ENCODE measurements at regions not wholly inside any gene's neighbourhood (a gene's known extent, or its start where the extent isn't known, plus 50 kb on each side); places are given as distances from the start of the nearest gene placed in this dataset.

DNA sequence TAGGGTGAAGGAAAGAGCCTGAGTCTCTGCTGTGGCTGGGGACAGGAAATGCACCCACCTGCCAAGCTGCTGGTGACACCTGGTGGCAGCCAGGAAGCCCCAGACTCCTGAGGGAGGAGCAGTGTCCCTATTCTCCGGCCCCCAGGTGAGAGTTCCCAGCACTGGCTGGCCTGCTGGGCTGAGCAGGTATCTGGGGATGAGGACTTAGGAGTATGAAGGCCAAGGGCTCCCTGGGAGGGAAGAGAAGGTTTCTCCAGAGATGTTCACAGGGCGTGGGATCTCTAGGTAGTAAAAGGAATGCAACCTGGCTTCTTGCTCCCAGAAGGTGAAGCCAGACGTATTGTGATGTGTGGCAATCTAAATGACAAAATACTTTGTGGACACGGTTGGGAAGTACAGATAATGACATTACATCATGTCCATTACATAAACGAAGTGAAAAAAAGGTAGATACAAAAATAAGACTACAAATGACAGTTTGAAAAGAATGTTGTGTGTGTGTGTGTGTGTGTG lies 75.8 kb upstream of the SLC1A4 start:
- H3K4me3 ChIP-seq (ENCODE audit: low read depth, low read length): no peak overlapping the region
- in situ Hi-C loops (cut with HindIII; ENCODE audit: low sequenced_read_pairs): no loop called here
- no peak for DNase-seq (ENCODE audit: low read depth, low spot score)
- TF ChIP-seq, protein P1, sequence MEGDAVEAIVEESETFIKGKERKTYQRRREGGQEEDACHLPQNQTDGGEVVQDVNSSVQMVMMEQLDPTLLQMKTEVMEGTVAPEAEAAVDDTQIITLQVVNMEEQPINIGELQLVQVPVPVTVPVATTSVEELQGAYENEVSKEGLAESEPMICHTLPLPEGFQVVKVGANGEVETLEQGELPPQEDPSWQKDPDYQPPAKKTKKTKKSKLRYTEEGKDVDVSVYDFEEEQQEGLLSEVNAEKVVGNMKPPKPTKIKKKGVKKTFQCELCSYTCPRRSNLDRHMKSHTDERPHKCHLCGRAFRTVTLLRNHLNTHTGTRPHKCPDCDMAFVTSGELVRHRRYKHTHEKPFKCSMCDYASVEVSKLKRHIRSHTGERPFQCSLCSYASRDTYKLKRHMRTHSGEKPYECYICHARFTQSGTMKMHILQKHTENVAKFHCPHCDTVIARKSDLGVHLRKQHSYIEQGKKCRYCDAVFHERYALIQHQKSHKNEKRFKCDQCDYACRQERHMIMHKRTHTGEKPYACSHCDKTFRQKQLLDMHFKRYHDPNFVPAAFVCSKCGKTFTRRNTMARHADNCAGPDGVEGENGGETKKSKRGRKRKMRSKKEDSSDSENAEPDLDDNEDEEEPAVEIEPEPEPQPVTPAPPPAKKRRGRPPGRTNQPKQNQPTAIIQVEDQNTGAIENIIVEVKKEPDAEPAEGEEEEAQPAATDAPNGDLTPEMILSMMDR (IDR thresholded peaks at IDR 0.05; ENCODE audit: low read depth, low read length): peak; percentile 21

DNA sequence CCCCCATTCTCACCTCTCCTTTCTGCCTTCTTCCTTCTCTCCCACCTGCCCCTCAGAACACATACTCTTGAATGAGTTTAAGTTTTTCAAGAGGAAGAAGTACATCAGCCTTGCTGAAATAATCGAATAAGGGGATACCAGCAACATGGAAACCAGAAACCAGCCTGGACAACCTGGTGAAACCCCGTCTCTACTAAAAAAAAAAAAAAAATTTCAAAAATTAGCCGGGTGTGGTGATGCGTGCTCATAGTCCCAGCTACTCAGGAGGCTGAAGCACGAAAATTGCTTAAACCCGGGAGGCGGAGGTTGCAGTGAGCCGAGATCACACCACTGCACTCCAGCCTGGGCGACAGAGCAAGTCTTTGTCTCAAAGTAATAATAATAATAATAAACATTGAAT lies 75.0 kb upstream of the SLC1A4 start:
- TF ChIP-seq, protein P1 (IDR thresholded peaks at IDR 0.05; ENCODE audit: low read depth, low read length): no peak
- no peak for DNase-seq (ENCODE audit: low read depth, low spot score)
- H3K4me3 ChIP-seq (ENCODE audit: low read depth, low read length): no peak overlapping the region
- in situ Hi-C loops (cut with HindIII; ENCODE audit: low sequenced_read_pairs): no loop called here

DNA sequence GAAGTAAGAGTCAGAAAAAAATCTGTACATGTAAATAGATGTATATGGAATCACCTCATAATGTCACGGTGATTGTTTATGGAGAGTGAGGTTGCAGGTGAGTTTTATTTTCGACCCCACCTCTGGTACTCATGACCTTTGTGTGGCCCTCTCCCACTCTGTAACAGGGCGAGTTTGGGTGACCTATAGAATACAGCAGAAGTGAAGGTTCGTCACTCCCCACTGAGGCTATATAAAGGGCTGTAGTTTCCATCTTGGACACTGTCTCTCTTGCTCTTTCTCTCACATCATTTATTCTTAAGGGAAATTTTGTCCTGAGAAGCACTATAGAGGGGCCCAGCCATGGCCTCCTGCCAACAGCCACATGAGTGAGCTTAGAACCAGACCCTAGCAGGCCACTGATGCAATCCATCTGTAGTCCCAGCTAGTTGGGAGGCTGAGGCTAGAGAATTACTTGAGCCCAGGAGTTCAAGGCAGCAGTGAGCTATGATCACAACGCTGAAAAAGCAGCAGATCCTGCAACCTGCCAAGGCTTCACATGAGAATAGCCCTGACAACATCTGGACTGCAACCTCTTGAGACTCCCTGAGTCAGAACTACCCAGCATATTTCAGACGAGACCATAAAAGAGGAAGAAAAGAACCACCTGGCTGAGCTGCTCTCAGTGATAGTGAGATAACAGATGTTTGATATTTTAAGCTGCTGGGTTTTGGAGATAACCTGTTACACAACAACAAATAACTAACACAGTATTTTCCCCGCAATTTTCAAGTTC lies 74.3 kb upstream of the SLC1A4 start:
- in situ Hi-C loops (cut with HindIII; ENCODE audit: low sequenced_read_pairs): no loop called here
- TF ChIP-seq, protein P1 (IDR thresholded peaks at IDR 0.05; ENCODE audit: low read depth, low read length): no peak
- DNase-seq (ENCODE audit: low read depth, low spot score): no peak
- no peak overlapping the region for H3K4me3 ChIP-seq (ENCODE audit: low read depth, low read length)

DNA sequence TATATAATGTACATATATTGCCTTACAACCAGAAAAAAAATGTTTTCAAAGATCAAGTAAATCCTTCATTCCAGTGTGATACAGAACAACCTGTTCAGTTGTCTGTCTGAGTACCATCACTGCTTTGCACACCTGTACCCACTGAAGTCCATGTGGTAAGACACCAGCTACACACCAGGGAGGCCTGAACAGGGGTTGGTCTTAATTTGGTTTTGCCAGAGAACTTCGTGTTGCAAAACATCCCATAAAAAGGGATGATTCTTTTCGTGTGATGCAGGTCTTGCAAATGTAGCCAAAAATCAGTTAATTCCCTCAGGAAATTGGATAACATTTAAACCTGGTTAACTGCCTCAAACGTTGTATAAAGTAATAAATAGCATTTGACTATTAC lies 73.7 kb upstream of the SLC1A4 start:
- no peak overlapping the region for H3K4me3 ChIP-seq (ENCODE audit: low read depth, low read length)
- TF ChIP-seq, protein P1 (IDR thresholded peaks at IDR 0.05; ENCODE audit: low read depth, low read length): no peak
- DNase-seq (ENCODE audit: low read depth, low spot score): no peak
- in situ Hi-C loops (cut with HindIII; ENCODE audit: low sequenced_read_pairs): no loop called here

DNA sequence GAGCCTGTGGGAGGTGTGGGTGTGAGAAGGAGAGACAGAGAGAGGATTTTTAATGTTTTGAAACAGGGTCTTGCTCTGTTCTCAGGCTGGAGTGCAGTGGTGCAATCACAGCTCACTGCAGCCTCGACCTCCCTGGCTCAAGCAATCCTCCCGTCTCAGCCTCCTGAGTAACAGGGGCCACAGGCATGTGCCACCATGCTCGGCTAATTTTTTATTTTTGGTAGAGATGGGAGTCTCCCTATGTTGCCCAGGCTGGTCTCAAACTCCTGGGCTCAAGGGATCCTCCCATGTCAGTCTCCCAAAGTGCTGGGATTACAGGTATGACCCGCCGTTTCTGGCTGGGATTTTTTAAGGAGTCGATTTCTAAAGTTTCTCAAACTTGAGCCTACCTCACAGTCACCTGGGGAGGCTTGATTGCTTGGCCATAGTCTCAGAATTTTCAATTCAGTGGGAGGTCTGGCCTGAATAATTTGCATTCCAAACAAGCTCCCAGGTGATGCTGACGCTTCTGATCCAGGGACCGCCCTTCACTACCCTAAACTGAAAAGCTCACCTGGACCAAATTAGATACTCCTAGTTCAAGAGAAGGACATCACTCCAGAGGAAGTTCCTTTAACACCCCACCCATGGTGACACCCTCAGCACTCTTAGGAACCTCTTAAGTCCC lies 70.8 kb upstream of the SLC1A4 start:
- peak overlapping the region; percentile 43 for H3K4me3 ChIP-seq (ENCODE audit: low read depth, low read length)
- in situ Hi-C loops (cut with HindIII; ENCODE audit: low sequenced_read_pairs): no loop called here
- TF ChIP-seq, protein P1 (IDR thresholded peaks at IDR 0.05; ENCODE audit: low read depth, low read length): no peak
- no peak for DNase-seq (ENCODE audit: low read depth, low spot score)

DNA sequence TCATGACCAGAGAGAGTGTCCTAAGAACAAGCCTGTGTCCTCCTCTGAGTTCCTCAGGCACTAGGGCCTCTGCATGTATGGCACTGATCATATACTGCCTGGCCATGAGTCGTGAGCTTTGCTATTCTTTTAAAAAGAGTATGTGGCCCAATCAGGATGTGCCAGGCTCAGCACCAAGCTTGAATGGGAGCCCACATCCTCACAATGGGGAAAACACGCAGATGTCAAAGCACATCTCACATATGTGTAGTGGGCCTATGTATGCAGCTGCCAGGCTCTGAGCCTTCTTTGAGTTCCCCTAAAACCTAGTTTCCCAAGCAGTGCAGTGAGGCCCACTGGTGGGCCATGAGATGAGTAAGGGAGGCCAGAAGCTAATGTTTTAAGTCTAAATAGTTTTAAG lies 69.9 kb upstream of the SLC1A4 start:
- TF ChIP-seq, protein P1 (IDR thresholded peaks at IDR 0.05; ENCODE audit: low read depth, low read length): no peak
- DNase-seq (ENCODE audit: low read depth, low spot score): no peak
- in situ Hi-C loops (cut with HindIII; ENCODE audit: low sequenced_read_pairs): no loop called here
- no peak overlapping the region for H3K4me3 ChIP-seq (ENCODE audit: low read depth, low read length)
